ENCODE measurements at regions not wholly inside any gene's neighbourhood (a gene's known extent, or its start where the extent isn't known, plus 50 kb on each side); places are given as distances from the start of the nearest gene placed in this dataset.

DNA sequence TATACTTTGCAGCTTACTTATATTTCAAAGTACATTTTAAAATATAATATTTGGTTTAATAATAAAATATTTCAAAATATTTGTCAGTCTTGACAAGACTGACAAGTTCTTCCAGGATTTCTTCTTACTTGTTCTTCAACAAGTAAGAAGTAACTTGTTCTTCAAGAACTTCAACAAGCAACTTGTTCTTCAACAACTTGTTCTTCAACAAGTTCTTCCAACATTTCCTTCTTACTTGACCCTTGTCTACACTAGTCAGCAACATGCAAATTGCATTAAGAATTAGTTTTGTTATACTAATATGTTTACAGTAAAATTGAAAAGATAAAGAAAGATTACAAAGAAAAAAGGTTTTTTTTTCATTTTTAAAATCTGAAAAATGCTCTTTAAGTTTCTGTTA lies 731.7 kb downstream of the NSUN3 start:
- Histone ChIP-seq H3K27me3 (ENCODE audit: control insufficient read depth, extremely low read depth, insufficient read depth, low read length) (no peaks in the 10 kb centered on the region), H3K4me1 (ENCODE audit: control insufficient read depth, extremely low read depth, insufficient read depth, low read length) (no peaks in the 10 kb centered on the region), H3K79me2 (ENCODE audit: control insufficient read depth, insufficient read depth, low read length) (no peaks in the 10 kb centered on the region), H3K4me3 (ENCODE audit: control insufficient read depth in 2 of 3, extremely low read depth in 1 of 3, insufficient read depth in 2 of 3, low read depth in 1 of 3, low read length in 3 of 3) (no peak overlapping the region), H3K9ac (ENCODE audit: control insufficient read depth, extremely low read depth, insufficient read depth, low read length) (no peak overlapping the region), H2AFZ (ENCODE audit: control insufficient read depth, low read length) (no peak overlapping the region), H3K9me1 (ENCODE audit: control insufficient read depth, extremely low read depth, insufficient read depth, low read length) (no peaks in the 10 kb centered on the region), H3K4me2 (ENCODE audit: control insufficient read depth, extremely low read depth, insufficient read depth, low read depth, low read length) (no peak overlapping the region), H3K9me3 (ENCODE audit: control insufficient read depth, low read depth, low read length) (no peaks in the 10 kb centered on the region), H4K20me1 (ENCODE audit: control insufficient read depth, extremely low read depth, insufficient read depth, low read length) (no peaks in the 10 kb centered on the region), H3K36me3 (ENCODE audit: control insufficient read depth in 2 of 2, extremely low read depth in 1 of 2, insufficient read depth in 2 of 2, low read length in 2 of 2) (no peaks in the 10 kb centered on the region), H3K27ac (ENCODE audit: control insufficient read depth, insufficient read depth, low read length) (no peak overlapping the region)
- no peak for DNase-seq (ENCODE audit: low read depth, low spot score)
- dilution Hi-C loops (cut with MboI; ENCODE audit: extremely low pct_ligation_motif_present, low sequenced_read_pairs) = no loop called here
- no peak for FAIRE-seq
- TF ChIP-seq CTCF (optimal IDR thresholded peaks at IDR 0.05 in 1 of 3, IDR thresholded peaks at IDR 0.05 in 1 of 3, conservative IDR thresholded peaks at IDR 0.05 in 1 of 3; ENCODE audit: extremely low read depth in 1 of 3, insufficient read depth in 2 of 3, low read length in 3 of 3) (no peak), EZH2 (IDR thresholded peaks at IDR 0.05; ENCODE audit: low read length) (no peak)

GRCh38 chr3:94799420-94800060 lies 736.7 kb downstream of the NSUN3 start:
- Histone ChIP-seq H3K4me3 (ENCODE audit: control insufficient read depth in 2 of 3, extremely low read depth in 1 of 3, insufficient read depth in 2 of 3, low read depth in 1 of 3, low read length in 3 of 3) (no peak overlapping the region), H3K9ac (ENCODE audit: control insufficient read depth, extremely low read depth, insufficient read depth, low read length) (no peak overlapping the region)
- DNase-seq (ENCODE audit: low read depth, low spot score) = no peak

More at GRCh38 chr3:94799420-94800060, 736.7 kb downstream of the NSUN3 start:
- Histone ChIP-seq H3K9me3 (ENCODE audit: control insufficient read depth, low read depth, low read length) (no peaks in the 10 kb centered on the region), H2AFZ (ENCODE audit: control insufficient read depth, low read length) (no peak overlapping the region), H4K20me1 (ENCODE audit: control insufficient read depth, extremely low read depth, insufficient read depth, low read length) (no peaks in the 10 kb centered on the region), H3K9me1 (ENCODE audit: control insufficient read depth, extremely low read depth, insufficient read depth, low read length) (no peaks in the 10 kb centered on the region), H3K4me2 (ENCODE audit: control insufficient read depth, extremely low read depth, insufficient read depth, low read depth, low read length) (no peak overlapping the region), H3K4me1 (ENCODE audit: control insufficient read depth, extremely low read depth, insufficient read depth, low read length) (no peaks in the 10 kb centered on the region), H3K36me3 (ENCODE audit: control insufficient read depth in 2 of 2, extremely low read depth in 1 of 2, insufficient read depth in 2 of 2, low read length in 2 of 2) (no peaks in the 10 kb centered on the region), H3K27me3 (ENCODE audit: control insufficient read depth, extremely low read depth, insufficient read depth, low read length) (no peaks in the 10 kb centered on the region), H3K27ac (ENCODE audit: control insufficient read depth, insufficient read depth, low read length) (no peak overlapping the region), H3K79me2 (ENCODE audit: control insufficient read depth, insufficient read depth, low read length) (no peaks in the 10 kb centered on the region)
- TF ChIP-seq EZH2 (IDR thresholded peaks at IDR 0.05; ENCODE audit: low read length) (no peak), CTCF (optimal IDR thresholded peaks at IDR 0.05 in 1 of 3, IDR thresholded peaks at IDR 0.05 in 1 of 3, conservative IDR thresholded peaks at IDR 0.05 in 1 of 3; ENCODE audit: extremely low read depth in 1 of 3, insufficient read depth in 2 of 3, low read length in 3 of 3) (no peak)
- dilution Hi-C loops (cut with MboI; ENCODE audit: extremely low pct_ligation_motif_present, low sequenced_read_pairs) = no loop called here
- FAIRE-seq = no peak

Data from keratinocyte (primary cell).